ENCODE measurements at regions not wholly inside any gene's neighbourhood (a gene's known extent, or its start where the extent isn't known, plus 50 kb on each side); places are given as distances from the start of the nearest gene placed in this dataset.
"Not testable (repeated sequence)": the region's sequence is repeated elsewhere in the genome, so short reads cannot be mapped to it uniquely, and the experiment has no call there.

DNA sequence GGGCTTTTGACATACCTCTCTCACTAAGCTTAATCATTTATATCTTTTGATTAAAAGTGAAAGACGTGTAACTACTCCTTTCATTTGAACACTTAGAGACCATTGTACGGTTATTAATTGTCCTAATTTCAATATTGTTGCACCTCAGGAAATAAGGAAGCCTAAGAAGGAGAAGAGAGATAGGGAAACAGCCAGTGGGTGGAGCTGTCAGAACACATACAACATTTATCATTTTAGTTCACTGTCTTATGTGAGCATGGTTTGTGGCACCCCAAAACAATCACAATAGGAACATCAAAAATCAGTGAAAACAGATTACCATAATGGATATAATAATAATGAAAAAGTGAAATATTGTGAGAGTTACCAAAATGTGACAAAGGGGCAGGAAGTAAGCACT is 147.2 kb upstream of the POMZP3 start:
- DNase-seq; H3K4me1 ChIP-seq; H3K4me3 ChIP-seq; H3K27ac ChIP-seq (replicated peaks); H3K9me3 ChIP-seq (replicated peaks); H3K36me3 ChIP-seq; H3K27me3 ChIP-seq (ENCODE audit: low read depth); intact Hi-C loops (cut with micrococcal nuclease): not testable (repeated sequence)
- peak; percentile 54 for TF ChIP-seq CTCF (IDR thresholded peaks at IDR 0.05; ENCODE audit: borderline replicate concordance)

DNA sequence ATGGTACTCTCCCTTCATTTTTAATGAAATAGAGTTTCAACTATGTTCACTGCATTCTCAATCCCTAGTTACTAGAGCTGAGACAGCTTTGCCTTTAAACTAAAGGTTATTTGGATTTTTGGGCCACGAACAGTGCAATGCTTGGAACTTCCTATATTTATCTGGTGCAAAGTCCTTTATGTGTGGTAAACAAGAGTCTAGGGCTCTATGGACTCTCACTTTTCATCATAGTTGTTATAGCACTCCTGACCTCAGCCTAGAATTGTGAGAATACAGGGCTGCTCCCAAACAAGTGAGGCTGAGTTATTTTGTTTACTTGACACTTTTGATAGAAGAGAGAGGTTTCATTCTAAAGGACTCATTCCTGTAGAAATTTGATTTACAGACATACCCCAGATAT is 144.9 kb upstream of the POMZP3 start:
- H3K9me3 ChIP-seq (replicated peaks); intact Hi-C loops (cut with micrococcal nuclease); H3K36me3 ChIP-seq; DNase-seq; H3K27ac ChIP-seq (replicated peaks); H3K4me3 ChIP-seq; H3K27me3 ChIP-seq (ENCODE audit: low read depth); H3K4me1 ChIP-seq: not testable (repeated sequence)

GRCh38 chr7:76763977-76764376 is 136.9 kb upstream of the POMZP3 start:
- H3K4me3 ChIP-seq; H3K36me3 ChIP-seq; H3K4me1 ChIP-seq; H3K27me3 ChIP-seq (ENCODE audit: low read depth); H3K27ac ChIP-seq (replicated peaks); DNase-seq; intact Hi-C loops (cut with micrococcal nuclease): not testable (repeated sequence)
- H3K9me3 ChIP-seq (replicated peaks), result peaks cover 20% of the 10 kb centered on the region

- H3K9me3 ChIP-seq (replicated peaks); H3K4me3 ChIP-seq; H3K27me3 ChIP-seq (ENCODE audit: low read depth); DNase-seq; H3K27ac ChIP-seq (replicated peaks); H3K4me1 ChIP-seq; intact Hi-C loops (cut with micrococcal nuclease); H3K36me3 ChIP-seq: not testable (repeated sequence)
Observed at GRCh38 chr7:76760546-76761220, 133.6 kb upstream of the POMZP3 start.

- H3K36me3 ChIP-seq; intact Hi-C loops (cut with micrococcal nuclease); H3K9me3 ChIP-seq (replicated peaks); H3K4me3 ChIP-seq; H3K27ac ChIP-seq (replicated peaks); H3K4me1 ChIP-seq; H3K27me3 ChIP-seq (ENCODE audit: low read depth); DNase-seq: not testable (repeated sequence)
Observed at GRCh38 chr7:76739538-76739937, 112.5 kb upstream of the POMZP3 start.

DNA sequence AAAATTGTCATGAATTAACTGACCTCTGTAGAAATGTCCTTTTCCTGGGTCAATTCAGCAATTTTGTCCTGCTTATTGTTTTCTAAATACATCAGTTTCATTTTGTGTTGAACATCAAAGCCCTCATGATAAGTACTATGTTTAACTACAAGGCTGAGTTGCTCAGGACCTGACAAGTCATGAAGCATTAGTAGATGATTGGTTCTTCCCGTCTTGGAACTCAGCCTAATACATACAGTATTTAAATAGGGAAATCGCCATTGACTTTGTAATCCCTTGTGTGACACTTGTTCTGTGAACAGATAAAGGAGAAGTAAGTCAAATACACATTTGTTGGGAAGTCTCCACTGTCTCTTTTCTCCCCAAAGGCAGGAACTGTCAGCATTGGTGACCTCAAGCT is 109.6 kb upstream of the POMZP3 start:
- DNase-seq; intact Hi-C loops (cut with micrococcal nuclease); H3K27ac ChIP-seq (replicated peaks); H3K9me3 ChIP-seq (replicated peaks); H3K4me1 ChIP-seq; H3K27me3 ChIP-seq (ENCODE audit: low read depth); H3K4me3 ChIP-seq; H3K36me3 ChIP-seq: not testable (repeated sequence)

- DNase-seq; H3K4me3 ChIP-seq; intact Hi-C loops (cut with micrococcal nuclease); H3K27me3 ChIP-seq (ENCODE audit: low read depth); H3K27ac ChIP-seq (replicated peaks); H3K4me1 ChIP-seq; H3K9me3 ChIP-seq (replicated peaks); H3K36me3 ChIP-seq: not testable (repeated sequence)
Observed at GRCh38 chr7:76736091-76736490, 109.0 kb upstream of the POMZP3 start.

DNA sequence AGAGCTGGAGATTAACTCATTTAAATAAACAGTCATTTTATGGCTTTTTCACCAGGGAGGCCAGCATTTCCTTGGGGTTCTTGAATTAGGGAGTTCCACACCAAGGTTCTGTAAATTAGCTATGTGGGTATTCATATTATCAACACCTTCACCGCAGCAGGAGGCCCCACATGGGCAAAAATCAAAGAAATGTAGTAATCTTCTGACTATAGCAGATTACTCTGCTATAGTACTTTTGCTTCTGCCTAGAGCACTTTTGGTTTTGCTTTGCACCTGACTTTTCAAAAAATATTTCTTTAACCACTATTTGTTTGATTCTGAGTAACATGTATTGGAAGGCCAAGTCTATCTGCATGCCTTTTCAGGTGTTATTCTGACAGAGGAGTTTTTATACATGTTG is 108.6 kb upstream of the POMZP3 start:
- H3K4me3 ChIP-seq; H3K27me3 ChIP-seq (ENCODE audit: low read depth); intact Hi-C loops (cut with micrococcal nuclease); DNase-seq; H3K27ac ChIP-seq (replicated peaks); H3K4me1 ChIP-seq; H3K9me3 ChIP-seq (replicated peaks); H3K36me3 ChIP-seq: not testable (repeated sequence)

DNA sequence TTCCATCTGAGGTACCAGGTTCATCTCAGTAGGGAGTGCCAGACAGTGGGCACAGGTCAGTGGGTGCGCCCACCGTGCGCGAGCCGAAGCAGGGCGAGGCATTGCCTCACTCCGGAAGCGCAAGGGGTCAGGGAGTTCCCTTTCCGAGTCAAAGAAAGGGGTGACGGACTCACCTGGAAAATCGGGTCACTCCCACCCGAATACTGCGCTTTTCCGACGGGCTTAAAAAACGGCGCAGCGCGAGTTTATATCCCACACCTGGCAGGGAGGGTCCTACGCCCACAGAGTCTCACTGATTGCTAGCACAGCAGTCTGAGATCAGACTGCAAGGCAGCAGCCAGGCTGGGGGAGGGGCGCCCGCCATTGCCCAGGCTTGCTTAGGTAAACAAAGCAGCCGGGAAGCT is 101.5 kb upstream of the POMZP3 start:
- DNase-seq; H3K36me3 ChIP-seq; H3K27me3 ChIP-seq (ENCODE audit: low read depth); H3K4me1 ChIP-seq; intact Hi-C loops (cut with micrococcal nuclease); H3K27ac ChIP-seq (replicated peaks); H3K4me3 ChIP-seq; H3K9me3 ChIP-seq (replicated peaks): not testable (repeated sequence)

DNA sequence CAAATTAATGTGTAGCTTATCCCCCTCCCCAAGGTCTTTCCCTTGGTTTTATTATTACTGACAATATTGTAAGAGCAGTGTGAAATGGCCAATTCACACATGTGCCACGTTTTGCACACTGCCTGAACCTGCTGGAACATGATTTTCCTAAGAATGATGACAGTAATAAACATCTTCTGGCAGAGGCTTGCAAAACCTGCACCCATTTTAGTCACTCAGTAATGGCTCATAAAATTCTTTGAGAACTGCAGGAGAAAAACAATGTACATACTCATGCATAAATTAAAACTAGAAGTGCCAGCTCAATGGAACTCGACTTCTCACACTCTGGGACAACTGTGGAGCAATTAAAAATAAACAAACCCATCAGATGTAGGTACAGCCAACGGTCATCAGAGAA is 96.8 kb upstream of the POMZP3 start:
- H3K4me3 ChIP-seq; H3K27ac ChIP-seq (replicated peaks); H3K36me3 ChIP-seq; H3K9me3 ChIP-seq (replicated peaks); H3K27me3 ChIP-seq (ENCODE audit: low read depth); intact Hi-C loops (cut with micrococcal nuclease); H3K4me1 ChIP-seq; DNase-seq: not testable (repeated sequence)

DNA sequence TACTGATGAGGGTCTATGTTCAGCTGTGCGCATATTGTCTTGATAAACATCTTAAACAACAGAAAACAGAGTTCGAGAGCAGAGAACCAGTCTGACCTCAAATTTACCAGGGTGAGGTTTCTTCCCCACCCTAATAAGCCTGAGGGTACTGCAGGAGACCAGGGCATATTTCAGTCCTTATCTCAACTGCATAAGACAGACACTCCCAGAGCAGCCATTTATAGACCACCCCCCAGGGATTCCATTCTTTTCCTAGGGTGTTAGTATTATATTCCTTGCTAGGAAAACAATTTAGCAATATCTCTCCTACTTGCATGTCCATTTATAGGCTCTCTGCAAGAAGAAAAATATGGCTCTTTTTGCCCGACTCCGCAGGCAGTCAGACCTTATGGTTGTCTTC is 89.5 kb upstream of the POMZP3 start:
- H3K27me3 ChIP-seq (ENCODE audit: low read depth); DNase-seq; H3K36me3 ChIP-seq; H3K4me3 ChIP-seq; H3K27ac ChIP-seq (replicated peaks); intact Hi-C loops (cut with micrococcal nuclease); H3K4me1 ChIP-seq: not testable (repeated sequence)
- peaks cover 33% of the 10 kb centered on the region for H3K9me3 ChIP-seq (replicated peaks)

GRCh38 chr7:76712926-76713325 is 85.8 kb upstream of the POMZP3 start:
- H3K4me3 ChIP-seq; DNase-seq; H3K36me3 ChIP-seq; H3K27me3 ChIP-seq (ENCODE audit: low read depth); intact Hi-C loops (cut with micrococcal nuclease); H3K4me1 ChIP-seq; H3K27ac ChIP-seq (replicated peaks): not testable (repeated sequence)
- peaks cover 22% of the 10 kb centered on the region for H3K9me3 ChIP-seq (replicated peaks)

DNA sequence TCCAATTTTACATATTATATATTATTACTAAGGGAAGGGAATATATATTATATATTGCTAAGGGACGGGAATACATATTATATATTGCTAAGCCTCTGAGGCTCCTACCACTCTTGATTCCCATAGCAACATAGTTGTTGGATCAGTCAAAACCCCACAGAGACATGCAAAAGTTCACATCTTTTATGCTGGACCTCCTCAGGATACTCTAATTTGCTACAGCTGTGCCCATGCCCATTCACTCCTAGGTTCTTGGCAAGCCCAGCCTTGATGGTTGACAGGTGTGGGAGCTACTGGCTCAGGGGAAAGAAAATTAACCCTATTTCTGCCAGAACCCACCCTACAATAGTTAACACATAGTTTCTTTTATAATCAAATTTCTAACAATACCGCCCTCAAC is 84.6 kb upstream of the POMZP3 start:
- H3K27ac ChIP-seq (replicated peaks); H3K27me3 ChIP-seq (ENCODE audit: low read depth); intact Hi-C loops (cut with micrococcal nuclease); DNase-seq; H3K4me3 ChIP-seq; H3K4me1 ChIP-seq; H3K36me3 ChIP-seq: not testable (repeated sequence)
- peaks cover 11% of the 10 kb centered on the region for H3K9me3 ChIP-seq (replicated peaks)

DNA sequence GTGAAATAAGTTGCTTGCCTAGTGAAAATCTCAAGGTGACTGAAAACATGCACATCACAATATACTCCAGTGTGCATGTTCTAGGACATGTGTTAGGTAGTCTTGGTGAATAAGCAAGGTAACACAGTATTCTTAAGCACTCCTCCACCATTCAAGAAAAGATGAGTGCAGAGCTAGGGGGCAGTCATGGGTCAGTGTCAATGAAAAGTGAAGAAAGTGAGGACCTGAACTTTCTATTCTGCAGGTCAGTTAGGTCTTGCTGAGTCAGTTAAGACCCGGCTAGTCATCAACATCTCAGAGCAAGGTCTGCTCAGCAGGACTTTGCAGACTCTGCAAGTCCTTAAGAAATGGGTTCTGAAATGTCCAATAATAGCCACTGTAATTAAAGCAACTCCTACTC is 82.6 kb upstream of the POMZP3 start:
- DNase-seq; H3K9me3 ChIP-seq (replicated peaks); H3K4me3 ChIP-seq; H3K27me3 ChIP-seq (ENCODE audit: low read depth); H3K27ac ChIP-seq (replicated peaks); H3K36me3 ChIP-seq; intact Hi-C loops (cut with micrococcal nuclease); H3K4me1 ChIP-seq: not testable (repeated sequence)
